NCI-H2196 (cell line): ENCODE measurements at regions not wholly inside any gene's neighbourhood (a gene's known extent, or its start where the extent isn't known, plus 50 kb on each side); places are given as distances from the start of the nearest gene placed in this dataset.
A peak's percentile ranks its signal among the peaks of the same experiment; 100 is the strongest.
"Not testable (repeated sequence)": the region's sequence is repeated elsewhere in the genome, so short reads cannot be mapped to it uniquely, and the experiment has no call there.

Experiments
- DNase-seq: peaks from one replicate; lab custom pipeline; 2025; ENCODE audit not compliant: unreplicated experiment; lab: John Stamatoyannopoulos, UW

DNA sequence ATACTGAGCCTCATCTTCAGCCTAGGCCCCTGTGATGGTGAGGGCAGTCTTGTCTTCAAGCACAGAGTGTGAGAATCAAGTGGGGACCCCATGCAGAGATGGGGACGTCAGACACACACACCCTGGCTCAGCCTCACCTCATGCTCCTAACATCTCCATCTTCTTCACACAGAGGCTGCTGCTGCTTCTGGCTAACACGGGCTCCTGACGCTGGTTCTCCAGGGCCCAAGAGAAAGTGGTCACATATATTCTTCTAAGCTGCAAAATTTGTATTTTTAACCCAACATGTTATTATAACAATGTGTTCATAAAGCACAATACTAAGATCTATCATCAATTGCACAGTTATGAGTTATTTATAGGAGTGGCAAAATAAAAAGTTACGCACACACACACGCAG, 101.2 kb downstream of the VPREB1 start:
- no peak for DNase-seq

DNA sequence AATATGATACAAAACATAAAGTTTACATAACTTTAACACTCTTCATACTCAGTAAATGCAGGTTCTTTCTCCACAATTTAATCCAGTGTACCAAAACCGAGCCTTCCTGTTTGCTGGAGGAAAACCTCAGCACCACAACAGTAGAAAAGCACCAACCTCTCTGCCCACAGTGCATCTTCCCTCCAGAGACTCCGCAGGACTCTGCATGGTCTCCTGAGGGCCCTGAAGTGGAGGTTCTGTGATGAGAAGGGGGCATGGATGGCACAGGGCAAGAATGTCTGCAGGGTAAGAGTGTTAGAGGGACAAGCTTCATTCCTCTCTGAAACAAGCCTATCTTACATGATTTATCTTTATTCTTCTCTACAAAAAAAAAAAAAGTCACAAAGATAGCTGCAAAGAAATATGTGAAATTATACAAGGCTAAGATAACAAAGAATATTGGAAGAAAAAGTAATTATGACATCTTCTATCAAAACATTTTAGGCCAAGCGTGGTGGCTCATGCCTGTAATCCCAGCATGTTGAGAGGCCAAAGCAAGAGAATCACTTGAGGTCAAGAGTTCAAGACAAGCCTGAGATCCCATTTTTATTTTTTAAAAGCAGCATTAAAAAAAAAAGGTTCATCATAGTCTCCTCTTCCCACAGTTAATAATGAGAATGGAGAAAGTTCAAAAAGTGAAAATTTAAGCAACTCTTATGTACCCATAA, 102.0 kb downstream of the VPREB1 start:
- DNase-seq: no peak

DNA sequence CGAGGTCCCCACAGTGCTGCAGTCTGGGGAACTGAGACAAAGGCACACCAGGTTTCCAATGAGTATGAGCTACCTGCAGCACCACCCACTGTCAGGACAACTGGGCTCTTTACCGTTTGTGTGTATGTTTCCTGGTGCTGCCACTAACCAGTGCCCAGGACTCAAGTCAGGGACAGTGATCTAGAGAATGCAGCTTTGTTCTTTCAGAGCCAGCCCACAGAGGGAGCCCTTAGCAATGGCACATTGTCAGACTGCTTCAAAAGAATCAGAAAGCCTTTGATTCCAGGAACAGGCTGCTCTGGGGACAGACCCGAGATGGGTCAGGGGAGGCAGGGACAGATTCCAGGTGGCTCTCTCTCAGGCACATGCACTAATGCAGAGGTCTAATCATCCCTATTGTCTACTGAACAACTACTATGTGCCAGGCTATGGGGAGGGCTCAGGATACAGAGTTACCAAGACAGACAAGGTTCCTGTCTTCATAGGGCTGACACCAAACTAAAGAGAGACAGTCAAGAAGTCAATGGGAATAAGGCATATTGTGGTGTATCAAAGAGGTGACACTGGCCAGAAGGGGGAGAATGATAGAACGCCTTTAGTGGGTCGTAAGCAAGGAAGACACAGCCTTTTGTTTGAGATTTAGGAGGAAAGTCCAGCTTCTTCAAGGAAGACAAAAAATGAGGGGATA, 103.7 kb downstream of the VPREB1 start:
- DNase-seq: no peak

DNA sequence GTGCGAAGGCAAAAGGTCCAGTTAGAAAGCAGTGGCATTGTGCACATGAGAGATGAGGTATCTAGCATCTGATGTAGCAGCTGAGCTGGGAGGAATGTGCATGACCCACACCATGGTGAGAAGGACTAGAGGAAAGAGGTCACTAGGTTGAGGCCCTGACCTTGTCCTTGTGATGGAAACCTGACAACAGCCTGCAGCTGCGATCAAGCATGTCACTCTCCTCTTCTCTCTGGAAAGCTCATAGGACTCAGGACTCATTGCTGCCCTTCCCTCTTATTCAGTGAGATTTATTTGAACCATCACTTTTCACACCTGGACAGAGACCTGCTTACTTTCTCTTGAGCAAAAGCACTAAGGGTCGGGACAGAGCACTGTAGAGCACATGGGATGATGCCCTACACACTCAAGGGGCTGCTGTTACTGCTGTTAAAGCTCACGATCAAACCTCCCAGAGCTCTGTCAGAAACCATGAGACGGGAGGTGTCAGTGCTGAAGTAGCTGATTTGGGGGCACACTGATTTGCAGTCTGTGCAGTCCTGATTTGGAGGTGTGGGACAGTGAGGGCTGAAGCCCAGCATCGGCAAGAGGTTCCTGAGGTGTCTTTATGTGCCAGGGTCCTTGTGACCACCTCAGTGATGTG, 104.3 kb downstream of the VPREB1 start:
- no peak for DNase-seq

DNA sequence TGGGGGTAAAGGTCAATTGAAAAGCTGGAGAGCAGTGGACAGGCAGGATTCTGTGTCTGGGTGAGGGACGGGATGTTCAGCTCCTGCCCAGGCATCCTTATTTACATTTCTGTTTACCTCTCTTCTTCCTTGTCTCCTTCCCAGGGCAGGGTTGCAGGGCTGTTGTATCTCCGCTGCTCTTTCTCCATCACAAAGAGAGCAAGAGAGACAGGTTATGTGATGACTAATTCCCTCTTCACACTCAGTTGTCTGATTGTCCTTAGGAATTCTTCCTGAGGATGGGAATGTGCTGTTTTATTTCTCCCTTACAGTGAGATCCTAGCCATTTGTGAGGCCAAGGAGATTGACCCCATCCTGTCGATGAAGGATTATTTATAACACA, 104.9 kb downstream of the VPREB1 start:
- DNase-seq: no peak

DNA sequence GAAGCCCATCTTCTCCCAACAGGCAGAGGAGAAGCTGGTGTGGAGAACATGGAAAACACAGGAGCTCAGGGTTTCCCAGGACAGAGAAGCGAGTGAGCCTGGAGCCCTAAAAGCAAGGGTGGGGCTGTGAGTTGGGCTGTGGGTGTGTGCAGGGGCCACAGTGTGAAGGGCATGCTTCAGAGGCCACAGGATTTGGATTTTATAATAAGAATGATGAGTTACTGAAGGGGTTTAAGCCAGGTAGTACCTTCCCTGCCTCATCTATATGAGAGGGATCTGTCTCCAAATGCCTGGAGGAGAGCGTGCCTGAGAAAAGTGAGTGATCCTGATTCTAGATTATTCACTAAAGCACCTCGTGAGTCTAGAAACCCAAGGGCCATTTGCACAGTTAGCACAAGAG, 106.8 kb downstream of the VPREB1 start:
- DNase-seq: no peak

DNA sequence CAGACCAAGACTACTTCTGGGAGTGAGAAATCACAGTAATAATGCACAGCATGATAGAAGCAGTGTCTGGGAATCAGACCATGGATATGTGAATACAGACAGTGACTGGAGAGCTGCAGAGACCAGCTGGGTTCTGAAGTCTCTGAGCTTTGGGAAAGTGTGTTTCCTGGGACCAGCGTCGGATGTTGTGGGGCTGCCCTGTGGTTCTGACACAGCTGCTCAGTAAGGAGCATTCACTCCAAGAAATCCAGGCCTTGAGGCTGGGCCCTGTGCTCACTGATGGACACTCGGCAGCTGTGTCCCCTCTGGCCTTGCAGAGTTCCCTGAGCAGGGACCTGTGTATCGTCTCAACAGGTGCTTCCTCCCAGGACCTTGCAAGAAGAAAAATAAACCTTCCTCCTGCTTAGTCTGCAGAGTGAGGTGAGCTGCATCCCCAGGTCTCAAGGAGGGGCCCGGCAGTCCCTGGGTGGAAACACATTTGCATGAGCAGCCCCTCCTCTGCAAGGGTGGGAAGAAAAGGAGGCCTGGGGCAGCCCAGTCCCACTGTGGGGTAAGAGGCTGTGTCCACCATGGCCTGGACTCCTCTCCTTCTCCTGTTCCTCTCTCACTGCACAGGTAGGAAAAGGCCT, 107.9 kb downstream of the VPREB1 start:
- DNase-seq: no peak

DNA sequence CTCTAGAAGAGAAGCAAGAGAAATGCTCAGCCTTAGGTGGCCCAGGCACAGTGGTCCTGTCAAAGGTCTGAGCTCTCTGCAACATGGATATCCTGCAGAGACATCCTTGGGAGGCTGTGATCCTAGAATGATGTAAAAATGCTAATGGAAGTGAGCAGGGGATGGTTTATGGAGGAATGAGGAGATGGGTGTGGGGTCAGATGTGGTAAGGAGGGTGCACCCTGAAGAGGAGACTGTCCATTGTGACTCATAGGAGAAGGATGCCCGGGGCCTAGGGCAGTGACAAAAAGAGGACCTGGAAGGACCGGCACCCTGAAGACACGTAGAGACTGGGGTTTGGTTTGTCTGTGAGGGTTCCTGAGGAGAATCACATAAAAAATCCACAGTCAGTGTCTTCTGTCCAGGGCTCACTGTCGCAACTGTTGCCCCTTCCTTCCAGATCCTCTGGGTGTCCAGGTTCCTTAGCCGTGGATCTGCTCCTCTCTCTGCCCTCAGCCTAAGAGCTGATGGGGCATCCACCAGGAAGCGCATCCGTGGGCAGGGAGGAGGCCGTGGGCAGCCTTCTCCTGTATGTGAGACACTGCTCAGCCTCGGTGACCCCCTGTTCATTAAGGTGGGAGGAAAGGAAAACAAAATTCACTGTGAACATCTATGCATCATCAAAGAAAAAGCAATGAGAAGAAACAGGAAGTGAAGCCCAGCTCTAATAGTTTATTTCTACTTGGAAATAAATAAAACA, 110.7 kb downstream of the VPREB1 start:
- DNase-seq: no peak

DNA sequence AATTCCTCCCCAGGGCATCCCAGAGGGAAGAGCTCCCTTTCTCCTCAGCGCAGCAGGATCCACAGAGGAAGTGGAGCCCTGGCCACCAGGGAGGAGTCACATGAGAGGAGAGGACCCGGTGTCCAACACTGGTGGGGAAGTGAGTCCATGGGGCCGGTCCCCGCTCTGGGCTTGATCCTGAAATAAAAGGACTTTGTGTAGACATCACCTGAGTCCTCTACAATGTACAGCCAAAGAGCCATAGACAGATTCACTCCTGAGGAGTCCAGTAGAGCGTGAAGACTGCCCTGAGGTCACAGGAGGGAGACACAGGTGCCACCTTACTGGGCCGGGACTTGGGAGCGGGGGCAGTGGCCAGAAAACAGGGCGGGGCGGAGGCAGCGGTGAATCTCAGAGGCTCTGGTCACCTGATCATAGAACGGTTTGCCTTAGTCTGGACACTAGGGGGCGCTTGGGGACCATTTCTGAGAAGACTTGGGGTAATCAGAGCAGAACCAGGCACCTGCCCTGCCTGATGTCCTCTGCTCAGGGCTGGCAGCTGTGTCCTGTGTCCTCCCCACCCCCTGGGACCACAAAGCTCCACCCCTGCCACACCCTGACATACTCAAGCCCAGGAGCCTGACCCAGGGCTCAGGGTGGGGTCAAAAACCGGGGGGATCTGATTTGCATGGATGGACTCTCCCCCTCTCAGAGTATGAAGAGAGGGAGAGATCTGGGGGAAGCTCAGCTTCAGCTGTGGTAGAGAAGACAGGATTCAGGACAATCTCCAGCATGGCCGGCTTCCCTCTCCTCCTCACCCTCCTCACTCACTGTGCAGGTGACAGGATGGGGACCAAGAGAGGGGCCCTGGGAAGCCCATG, 112.7 kb downstream of the VPREB1 start:
- peak; percentile 74 for DNase-seq

DNA sequence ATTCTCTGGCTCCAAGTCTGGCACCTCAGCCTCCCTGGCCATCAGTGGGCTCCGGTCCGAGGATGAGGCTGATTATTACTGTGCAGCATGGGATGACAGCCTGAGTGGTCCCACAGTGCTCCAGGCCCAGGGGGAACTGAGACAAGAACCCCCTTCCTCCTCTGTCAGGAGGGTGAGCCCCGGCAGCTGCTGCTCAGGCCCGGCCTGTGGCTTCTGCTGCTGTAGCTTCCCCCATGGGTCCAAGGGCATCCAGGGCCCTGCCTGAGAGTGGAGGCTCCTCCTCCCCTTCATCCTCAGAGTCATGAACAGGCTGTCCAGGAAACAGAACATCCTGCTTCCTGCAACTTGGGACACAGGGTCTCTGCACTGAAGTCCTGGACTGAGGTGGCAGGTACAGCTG, 113.6 kb downstream of the VPREB1 start:
- no peak for DNase-seq

DNA sequence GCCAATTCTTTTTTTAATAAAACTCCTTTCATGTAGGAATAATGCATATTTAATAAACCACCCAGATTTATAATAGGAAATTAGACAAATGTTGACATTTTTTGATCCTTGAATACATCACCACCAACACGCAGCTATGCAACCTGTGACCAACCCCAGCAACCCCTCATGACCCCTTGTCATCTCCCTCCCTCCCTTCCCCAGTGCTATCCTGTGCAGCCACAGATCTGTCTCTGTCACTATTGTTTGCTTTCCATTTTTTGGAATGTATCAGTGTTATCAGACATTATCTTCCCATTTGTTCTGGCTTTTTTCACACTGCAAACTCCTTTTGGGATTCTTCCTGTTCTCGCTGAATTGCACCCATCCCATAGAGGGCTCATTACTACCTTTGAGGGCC, 114.1 kb downstream of the VPREB1 start:
- no peak for DNase-seq

DNA sequence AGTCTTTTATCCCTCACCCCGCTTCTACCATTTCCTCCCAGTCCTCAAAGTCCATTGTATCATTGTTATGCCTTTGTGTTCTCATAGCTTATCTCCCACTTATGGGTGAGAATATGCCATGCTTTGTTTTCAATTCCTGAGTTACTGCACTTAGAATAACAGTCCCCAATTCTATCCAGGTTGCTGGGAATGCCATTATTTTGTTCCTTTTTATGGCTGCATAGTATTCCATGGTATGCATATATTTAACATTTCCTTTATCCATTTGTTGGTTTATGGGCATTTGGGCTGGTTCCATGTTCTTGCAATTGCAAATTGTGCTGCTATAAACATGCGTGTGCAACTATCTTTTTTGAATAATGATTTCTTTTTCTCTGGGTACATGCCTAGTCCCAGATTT, 114.9 kb downstream of the VPREB1 start:
- no peak for DNase-seq

DNA sequence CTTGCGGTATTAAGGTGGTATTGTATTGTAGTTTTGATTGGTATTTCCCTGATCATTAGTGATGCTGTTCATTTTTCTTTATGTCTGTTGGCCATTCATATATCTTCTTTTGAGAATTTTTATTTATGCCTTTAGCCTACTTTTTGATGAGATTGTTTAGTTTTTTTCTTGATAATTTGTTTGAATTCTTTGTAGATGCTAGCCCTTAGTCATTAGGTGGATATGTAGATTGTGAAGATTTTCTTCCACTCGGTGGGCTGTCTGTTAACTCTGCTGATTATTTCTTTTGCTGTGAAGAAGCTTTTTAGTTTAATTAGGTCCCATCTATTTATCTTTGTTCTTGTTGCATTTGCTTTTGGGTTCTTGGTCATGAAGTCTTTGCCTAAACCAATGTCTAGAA, 115.4 kb downstream of the VPREB1 start:
- no peak for DNase-seq

DNA sequence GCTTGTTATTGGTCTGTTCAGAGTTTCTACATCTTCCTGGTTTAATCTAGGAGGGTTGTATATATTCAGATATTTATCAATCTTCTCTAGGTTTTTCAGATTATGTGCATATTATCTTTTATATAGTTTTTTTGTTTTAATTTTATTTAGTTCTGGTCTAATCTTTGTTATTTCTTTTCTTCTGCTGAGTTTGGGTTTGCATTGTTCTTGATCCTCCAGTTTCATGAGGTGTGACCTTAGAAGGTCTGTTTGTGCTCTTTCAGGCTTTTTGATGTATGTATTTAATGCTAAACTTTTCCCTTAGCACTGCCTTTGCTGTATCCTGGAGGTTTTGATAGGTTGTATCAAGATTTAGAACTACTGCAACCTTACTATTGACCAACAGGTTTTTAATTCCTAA, 117.7 kb downstream of the VPREB1 start:
- no peak for DNase-seq

DNA sequence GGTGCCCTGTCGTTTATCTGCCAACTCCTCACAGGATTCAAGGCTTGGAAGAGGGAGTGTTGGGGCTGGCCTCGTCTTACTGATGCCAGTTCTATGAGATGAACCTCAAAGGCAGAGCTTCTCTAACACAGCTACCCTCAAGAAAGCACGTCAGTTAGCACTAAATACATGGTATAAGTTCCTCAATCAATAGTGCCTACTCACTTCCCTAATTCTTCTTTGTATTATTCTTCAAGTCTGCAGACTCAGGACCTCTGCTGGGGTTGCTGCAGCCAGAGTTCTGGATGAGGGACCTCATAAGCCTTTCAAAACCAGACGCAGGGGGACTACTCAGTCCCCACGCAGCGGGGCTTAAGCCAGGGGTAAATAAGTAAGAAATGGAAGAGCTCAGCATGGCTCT, 118.3 kb downstream of the VPREB1 start:
- no peak for DNase-seq

DNA sequence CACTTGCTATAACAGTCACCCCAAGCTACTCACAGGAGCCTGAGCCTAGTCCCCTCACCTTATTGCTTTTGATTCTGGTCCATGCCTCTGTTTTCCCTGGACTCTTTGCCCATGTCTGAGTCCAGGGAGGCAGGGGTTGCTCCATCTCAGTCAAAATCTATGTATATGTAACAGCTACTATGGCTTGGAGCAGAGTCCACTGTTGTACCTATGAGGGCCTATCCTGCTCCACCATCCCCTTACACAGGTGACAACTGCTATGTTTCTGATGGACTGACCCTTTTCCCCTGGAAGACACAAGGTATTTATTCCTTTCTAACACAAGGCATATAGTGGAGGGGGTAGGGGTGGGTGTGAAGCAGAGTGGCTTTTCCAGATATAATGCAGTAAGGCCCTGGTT, 119.6 kb downstream of the VPREB1 start:
- DNase-seq: no peak

DNA sequence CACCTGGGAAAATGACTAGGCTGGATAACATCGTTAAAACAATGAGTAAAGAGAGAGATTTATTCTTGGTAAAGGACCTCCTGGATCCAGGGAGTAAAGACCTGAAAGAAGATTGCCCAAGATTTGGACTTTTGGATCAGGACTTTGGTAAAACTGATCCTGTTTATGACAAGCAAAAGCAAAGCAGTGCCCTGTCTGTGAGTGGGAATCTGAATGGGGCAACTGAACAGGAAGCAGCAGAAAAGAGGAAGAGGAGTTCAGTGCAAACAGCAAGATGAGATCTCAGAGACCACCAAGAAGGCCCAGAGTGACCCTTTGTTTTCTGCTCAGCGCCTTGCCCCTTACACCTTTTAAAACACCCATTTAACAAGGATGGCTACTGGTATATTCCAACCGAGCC, 122.0 kb downstream of the VPREB1 start:
- DNase-seq: no peak

DNA sequence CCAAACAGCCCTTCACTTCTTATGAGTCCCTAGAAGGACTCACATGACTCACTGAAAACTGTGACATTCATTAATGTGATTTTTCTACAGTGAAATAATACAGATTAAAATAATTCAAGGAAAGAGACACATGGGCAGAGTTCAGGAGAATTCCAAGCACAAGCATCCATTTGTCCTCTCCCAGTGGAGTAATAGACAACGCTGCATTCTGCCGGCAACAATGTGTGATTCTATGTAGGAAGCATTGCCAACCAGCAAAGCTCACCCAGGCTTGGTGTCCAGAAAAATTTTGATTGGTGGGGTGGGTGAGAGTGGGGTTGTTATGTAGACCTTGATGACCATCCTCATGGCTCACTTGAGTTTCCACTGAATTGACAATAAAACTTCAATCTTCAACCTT, 123.9 kb downstream of the VPREB1 start:
- no peak for DNase-seq

DNA sequence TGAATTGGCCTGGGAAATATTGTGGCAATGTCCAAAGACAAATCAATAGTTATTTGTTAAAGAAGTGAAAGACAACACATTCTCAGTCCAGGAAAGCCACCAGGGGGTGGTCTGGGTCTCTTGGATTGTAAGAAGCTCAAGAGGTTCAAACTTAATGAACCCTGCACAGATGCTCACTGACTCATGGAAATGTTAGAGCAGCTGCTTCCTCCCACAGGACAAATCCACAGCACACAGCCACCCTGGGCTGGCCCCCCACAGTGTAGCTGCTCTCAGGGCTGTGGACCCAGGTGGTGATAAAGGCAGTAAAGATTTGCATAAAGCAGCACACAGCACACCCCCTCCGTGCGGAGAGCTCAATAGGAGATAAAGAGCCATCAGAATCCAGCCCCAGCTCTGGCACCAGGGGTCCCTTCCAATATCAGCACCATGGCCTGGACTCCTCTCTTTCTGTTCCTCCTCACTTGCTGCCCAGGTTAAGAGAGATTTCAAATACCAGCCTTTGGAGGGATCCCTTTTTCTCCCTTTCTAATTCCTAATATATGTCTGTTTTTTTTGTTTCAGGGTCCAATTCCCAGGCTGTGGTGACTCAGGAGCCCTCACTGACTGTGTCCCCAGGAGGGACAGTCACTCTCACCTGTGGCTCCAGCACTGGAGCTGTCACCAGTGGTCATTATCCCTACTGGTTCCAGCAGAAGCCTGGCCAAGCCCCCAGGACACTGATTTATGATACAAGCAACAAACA, 124.8 kb downstream of the VPREB1 start:
- DNase-seq: not testable (repeated sequence)

DNA sequence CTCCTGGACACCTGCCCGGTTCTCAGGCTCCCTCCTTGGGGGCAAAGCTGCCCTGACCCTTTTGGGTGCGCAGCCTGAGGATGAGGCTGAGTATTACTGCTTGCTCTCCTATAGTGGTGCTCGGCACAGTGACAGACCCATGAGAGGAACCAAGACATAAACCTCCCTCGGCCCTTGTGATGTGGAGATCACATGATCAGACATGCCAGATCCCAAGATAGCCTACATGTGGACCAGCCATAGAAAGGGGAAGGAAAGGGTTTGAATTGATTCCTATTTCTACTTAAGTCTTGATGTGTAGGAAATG, 125.3 kb downstream of the VPREB1 start:
- DNase-seq: no peak
